ENCODE measurements at regions not wholly inside any gene's neighbourhood (a gene's known extent, or its start where the extent isn't known, plus 50 kb on each side); places are given as distances from the start of the nearest gene placed in this dataset.
A peak's percentile ranks its signal among the peaks of the same experiment; 100 is the strongest.

DNA sequence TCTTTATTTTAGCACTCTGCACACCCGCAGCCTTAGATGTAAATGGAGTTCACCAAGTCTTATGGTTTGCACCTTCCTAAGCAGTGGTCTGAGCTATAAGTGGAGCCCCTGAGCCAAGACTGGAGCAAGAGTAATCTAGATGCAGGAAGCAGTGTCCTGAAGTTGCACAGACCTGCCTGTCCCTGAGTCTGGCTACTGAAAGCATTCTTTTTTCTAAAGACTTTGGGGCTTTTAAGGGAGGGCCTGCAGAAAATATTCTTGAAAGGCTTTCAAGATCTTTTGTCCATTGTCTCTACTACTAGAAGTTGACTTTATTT is 389.7 kb downstream of the KDM5D start:
- DNase-seq (ENCODE audit: low spot score), result no peak

DNA sequence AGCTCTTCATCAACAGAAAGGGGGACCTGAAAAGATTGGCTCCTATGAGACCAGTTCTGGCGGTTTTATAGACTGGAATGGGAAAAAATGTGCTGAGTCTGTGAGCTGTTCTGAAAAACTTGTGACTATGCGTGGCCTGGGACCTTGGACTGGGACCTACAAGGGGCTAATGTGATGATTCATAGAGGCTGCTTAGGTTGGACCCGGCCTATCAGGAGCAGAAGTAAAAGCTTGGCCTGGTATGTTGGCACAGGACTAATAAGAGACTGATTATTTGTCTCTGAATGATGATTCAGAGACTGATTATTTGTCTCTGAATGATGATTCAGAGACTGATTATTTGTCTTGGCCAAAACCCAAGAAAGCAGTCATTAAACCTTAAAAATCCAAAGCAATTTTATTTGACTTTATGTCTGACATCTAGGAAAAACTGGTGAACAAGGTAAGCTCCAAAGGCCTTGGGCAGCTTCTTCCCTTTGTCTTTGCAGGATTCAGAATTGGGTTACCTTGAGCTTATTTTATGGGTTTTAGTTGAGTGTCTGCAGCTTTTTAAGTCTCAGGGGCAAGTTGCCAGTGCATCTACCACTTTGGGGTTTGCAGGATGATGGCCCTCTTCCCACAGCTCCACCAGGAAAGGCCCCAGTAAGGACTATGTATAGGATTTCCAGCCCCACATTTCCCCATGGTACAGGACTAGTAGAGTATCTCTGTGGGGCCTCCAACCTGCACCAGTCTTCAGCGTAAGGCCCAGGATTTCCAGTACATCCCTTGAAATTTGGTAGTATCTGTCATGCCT is 390.3 kb downstream of the KDM5D start:
- DNase-seq (ENCODE audit: low spot score), result peak; percentile 67

GRCh38 chrY:19351616-19352015 is 392.9 kb downstream of the KDM5D start:
- no peak for DNase-seq (ENCODE audit: low spot score)

DNA sequence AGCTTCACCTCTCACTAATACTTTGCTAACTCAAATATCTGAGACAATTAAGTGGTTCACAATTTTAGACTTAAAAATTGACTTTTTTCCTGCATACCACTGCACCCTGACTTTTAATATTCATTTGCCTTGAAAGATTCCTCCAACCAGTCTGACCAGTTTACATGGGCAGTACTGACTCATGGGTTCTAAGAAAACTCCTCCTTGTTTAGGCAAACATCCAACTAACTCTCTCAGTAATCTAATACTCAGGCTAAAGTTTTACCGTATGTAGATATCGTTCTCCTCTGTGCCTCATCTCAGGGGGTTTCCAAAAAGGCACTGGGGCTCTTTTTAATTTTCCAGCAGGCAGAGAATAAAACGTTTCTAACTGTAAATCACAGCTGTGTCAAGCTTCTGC is 422.8 kb downstream of the KDM5D start:
- DNase-seq (ENCODE audit: low spot score), result no peak

DNA sequence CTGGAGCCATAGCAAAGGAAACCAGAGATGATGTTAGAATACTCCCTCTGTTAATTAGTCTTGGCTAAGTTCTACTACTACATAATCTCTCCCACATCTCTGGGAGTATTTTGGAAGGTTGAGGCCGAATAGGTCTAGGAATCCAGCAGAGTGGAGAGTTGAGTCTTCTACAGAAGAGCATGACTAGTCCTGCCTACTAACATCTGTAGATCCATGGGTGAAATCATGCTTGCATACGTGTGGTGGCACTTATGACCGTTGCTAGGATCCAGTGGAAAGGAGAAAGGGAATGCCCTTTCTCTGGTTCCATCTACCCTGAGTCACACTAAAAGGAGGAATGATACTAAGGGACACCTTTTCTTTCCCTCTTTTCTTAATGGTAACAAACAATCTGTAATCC is 425.4 kb downstream of the KDM5D start:
- DNase-seq (ENCODE audit: low spot score), result no peak

DNA sequence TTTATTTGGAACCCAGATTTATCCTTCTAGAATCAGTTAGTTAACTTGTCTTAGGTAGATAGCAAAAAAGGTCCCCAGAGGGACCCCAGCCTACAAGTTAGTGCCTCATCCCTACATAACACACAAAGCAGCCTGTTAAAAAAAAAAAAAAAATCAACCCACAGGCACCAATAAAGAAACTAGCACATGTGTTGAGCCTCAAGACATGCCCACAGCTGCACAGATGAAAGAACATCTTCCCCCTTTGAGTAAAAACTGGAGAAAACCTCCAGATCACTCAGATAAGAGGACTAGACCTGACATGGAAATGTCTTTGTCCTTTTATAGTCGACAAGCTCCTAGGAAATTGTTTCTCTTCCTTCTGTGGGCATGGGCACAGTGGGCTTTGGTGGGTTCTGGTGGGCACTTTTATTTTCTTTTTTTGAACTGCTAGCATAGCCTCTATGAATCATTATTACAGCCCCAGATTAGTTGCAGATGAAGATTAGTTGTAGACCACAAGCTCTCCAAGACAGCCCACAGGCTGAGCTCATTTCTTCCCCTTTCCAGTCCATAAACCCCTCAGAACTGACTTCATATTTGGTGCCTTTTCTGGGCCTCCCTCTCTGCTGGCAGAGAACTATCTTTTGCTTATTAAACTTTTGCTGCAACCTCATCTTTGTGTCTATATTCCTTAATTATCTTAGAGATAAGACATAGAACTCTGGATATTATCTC is 427.1 kb downstream of the KDM5D start:
- DNase-seq (ENCODE audit: low spot score), result no peak

- DNase-seq (ENCODE audit: low spot score), result no peak
These were observed 436.9 kb downstream of the KDM5D start for GRCh38 chrY:19307627-19308026.

GRCh38 chrY:19303136-19303535 is 441.4 kb downstream of the KDM5D start:
- DNase-seq (ENCODE audit: low spot score), result no peak

- no peak for DNase-seq (ENCODE audit: low spot score)
These were observed 453.6 kb downstream of the KDM5D start for GRCh38 chrY:19290925-19291324.

DNA sequence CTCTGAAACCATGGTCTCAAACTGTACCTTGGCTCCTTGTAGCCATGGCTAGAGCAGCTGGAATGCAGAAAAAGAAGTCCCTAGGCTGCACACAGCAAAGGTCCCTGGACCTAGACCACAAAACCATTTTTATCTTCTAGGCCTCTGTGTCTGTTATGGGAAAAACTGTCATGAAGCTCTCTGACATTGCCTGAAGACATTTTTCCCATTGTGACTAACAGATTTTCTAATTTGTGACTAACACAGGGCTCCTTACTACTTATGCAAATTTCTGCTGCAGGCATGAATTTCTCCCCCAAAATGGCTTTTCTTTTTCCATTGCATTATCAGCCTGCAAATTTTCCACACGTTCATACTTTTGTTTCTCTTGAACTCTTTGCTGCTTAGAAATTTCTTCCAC is 470.4 kb downstream of the KDM5D start:
- DNase-seq (ENCODE audit: low spot score), result no peak

- no peak for DNase-seq (ENCODE audit: low spot score)
These were observed 476.2 kb downstream of the KDM5D start for GRCh38 chrY:19268331-19268730.

DNA sequence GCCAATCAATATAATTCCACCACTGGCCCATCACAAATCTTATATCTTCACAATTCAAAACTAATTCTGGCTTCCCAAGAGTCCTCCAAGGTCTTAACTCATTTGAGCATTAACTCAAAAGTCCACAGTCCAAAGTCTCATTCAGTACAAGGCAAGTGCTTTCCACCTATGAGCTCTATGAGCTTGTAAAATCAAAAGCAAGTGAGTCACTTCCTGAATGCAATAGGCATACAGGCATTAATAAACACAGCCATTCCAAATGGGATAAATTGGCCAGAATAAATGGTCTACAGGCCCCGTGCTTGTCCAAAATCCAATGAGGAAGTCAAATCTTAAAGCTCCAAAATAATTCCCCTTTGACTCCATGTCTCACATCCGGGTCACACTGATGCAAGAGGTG is 479.1 kb downstream of the KDM5D start:
- no peak for DNase-seq (ENCODE audit: low spot score)

GRCh38 chrY:19262310-19262709 is 482.2 kb downstream of the KDM5D start:
- no peak for DNase-seq (ENCODE audit: low spot score)

GRCh38 chrY:19232276-19232994 is 458.9 kb upstream of the HSFY2 start:
- DNase-seq (ENCODE audit: low spot score), result no peak

DNA sequence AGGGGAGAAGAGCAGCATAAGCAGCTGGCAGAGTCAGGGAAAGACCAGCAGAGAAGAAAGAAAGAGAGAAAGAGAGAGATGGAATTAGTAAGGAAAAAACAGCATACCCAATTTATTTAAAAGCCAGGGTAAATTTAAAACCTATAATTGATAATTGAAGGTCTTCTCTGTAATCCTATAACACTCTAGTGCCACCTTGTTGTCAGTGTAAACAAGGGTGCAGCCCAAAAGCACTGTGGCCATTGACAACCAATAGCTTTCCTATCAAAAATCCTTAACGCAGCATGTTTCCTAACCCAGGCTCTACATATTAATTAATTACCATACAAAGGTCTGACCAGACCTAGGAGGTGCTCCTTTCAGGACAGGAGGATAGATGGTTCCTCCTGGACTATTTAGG is 447.2 kb upstream of the HSFY2 start:
- DNase-seq (ENCODE audit: low spot score), result no peak

GRCh38 chrY:19208915-19209314 is 435.4 kb upstream of the HSFY2 start:
- DNase-seq (ENCODE audit: low spot score), result no peak

DNA sequence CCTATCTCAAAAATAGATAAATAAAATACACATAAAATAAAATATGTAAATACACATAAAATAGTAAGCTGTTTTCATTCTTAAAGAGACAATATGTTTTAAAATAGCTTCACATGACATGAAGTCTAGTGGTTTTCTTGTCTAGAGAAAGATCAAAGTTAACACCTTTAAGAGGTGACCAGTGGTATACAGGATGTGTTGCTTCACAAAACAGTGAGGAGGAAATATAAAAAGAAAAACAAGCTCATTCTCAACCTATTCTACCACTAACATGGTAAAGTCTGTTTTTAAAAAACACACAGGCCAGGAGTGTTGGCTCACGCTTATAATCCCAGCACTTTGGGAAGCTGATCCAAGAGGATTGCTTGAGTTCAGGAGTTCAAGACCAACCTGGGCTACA is 433.5 kb upstream of the HSFY2 start:
- no peak for DNase-seq (ENCODE audit: low spot score)

- no peak for DNase-seq (ENCODE audit: low spot score)
These were observed 407.3 kb upstream of the HSFY2 start for GRCh38 chrY:19180824-19181223.

- DNase-seq (ENCODE audit: low spot score), result no peak
These were observed 394.6 kb upstream of the HSFY2 start for GRCh38 chrY:19168202-19168565.

- no peak for DNase-seq (ENCODE audit: low spot score)
These were observed 394.0 kb upstream of the HSFY2 start for GRCh38 chrY:19167319-19168201.

DNA sequence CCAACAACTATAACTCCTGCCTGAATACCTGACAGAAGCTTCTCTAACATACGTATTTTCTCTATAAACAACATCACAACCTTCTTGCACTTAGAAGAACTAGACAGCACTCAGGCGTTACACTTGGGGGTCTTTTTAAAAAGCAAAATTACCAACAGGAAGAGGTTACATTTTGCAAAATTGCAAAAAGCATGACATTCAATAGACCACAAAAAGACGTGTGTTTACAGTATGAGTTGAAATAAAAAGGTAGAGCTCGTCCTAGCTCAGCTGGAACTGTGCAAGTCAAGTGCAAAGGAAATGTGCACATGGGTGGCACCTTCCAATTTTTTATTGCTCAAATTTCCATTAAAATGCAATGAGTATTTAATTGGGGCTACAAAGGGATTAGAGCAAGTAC is 375.2 kb upstream of the HSFY2 start:
- DNase-seq (ENCODE audit: low spot score), result no peak

DNA sequence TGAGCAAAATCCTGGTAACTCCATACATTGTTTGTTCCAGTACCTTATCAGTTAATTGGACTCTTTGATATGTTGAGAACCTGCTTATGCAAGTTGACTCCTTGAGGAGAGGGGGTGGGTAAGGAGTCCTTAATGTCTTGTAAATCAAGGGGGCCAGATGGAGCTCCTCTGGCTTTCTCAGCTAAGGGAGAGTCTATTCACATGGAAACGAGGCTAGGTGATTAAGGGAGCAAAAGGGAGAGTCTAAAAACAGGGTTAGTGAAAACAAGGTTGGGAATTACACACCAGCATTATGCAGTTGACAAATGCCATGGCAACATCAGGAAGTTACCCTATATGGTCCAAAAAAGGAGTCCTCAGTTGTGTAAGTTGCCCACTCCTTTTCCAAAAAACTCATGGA is 372.8 kb upstream of the HSFY2 start:
- DNase-seq (ENCODE audit: low spot score), result no peak
